GDM1 (cell line): ENCODE measurements at regions not wholly inside any gene's neighbourhood (a gene's known extent, or its start where the extent isn't known, plus 50 kb on each side); places are given as distances from the start of the nearest gene placed in this dataset.

Experiments
- DNase-seq: peaks from one replicate; lab custom pipeline; 2025; lab: John Stamatoyannopoulos, UW

GRCh38 chr4:178809921-178810320 lies 1367.7 kb upstream of the AGA start:
- no peak for DNase-seq

GRCh38 chr4:178811356-178811755 lies 1369.1 kb upstream of the AGA start:
- no peak for DNase-seq

- no peak for DNase-seq
These were observed 1370.6 kb upstream of the AGA start for GRCh38 chr4:178812866-178813265.

- no peak for DNase-seq
These were observed 1372.7 kb upstream of the AGA start for GRCh38 chr4:178814908-178815307.

- DNase-seq = no peak
These were observed 1381.5 kb upstream of the AGA start for GRCh38 chr4:178823673-178824295.

DNA sequence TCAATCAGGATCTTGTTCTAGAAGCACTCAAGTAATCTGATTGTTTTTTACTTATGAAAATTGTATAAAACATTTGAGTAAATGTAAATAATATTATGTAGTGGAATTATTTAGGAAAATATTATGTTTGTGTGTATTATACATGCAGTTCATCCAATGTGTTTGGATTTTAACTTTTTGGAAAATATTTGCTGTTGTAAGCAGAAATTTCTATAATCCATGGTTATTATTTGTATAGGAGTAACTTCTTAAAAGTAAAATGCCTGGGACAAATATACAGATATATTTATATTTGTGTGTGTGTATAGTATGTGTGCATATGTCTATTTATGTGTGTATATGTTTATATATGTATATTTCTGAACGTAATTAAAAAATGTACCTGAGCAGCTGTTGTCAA lies 1394.6 kb upstream of the AGA start:
- DNase-seq = no peak

- no peak for DNase-seq
These were observed 1396.5 kb upstream of the AGA start for GRCh38 chr4:178838776-178839175.

GRCh38 chr4:178856139-178856800 lies 1414.0 kb upstream of the AGA start:
- no peak for DNase-seq

GRCh38 chr4:178871476-178871875 lies 1429.2 kb upstream of the AGA start:
- no peak for DNase-seq

DNA sequence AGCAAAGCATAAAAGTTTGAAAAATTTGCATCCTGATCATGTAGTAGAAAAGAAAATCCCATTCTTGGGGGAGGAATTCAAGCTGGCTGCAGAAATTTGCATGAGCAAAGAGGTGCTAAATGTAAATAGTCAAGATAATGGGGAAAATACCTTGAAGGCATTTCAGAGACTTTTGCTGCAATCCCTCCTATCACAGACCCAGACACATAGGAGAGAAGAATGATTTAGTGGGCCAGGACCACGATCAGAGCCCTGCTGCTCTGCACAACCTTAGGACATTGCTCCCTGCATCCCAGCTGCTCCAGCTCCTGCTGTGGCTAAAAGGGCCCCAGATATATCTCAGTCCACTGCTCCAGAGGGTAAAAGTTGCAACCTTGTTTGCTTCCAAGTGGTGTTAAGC lies 1439.7 kb upstream of the AGA start:
- DNase-seq = no peak

DNA sequence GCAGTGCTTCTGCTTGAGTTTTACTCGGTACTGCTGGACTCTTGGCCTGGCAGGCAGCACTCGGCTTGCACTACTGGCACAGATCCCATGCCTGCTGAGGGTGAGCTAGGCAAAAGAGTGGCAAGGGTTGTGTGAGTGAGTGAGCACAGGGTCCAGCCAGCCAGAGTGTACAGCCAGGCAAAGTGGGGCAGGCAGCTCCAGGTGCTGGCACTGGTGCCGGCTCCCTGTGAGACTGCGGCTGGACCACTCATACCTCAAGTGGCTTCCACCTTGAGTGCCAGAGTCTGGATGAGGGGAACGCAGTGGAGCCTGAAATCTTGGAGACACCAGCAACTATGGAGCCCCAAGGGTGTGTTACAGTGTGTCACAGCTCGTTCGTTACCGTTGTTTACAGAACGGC lies 1451.9 kb upstream of the AGA start:
- DNase-seq = no peak

DNA sequence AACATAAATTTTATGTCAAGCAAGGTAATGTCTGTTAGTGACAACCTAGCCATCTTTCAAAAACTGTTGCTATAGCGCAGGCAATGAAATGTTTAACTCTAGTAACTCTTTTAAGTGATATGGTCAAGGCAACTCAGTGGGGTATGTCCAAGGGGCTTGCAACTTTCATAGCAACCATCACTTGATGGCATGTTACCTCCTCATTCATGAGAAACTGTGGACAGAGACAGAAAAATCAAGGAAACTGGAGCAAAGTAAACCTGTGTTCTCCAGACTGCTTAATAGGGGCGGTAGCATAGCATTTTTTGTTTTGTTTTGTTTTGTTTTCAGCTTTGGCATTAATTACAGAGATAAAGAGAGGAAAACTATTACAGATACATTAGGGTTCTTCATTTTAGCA lies 1456.8 kb upstream of the AGA start:
- no peak for DNase-seq

DNA sequence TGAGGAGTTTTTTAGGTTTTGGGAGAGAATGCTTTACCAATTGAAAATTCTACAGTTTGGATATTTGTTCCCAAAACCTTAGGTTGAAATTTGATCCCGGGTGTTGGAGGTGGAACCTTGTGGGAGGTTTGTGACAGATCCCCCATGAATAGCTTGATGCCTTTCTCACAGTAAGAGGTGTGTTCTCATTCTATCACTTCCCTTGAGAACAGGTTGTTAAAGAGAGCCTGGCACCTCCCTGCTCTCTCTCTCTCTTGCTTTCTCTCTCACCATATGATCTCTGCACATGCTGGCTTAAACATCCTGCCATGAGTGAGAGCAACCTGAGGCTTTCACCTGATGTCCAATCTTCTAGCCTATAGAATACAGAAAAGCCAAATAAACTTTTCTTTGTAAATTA lies 1475.5 kb upstream of the AGA start:
- no peak for DNase-seq

DNA sequence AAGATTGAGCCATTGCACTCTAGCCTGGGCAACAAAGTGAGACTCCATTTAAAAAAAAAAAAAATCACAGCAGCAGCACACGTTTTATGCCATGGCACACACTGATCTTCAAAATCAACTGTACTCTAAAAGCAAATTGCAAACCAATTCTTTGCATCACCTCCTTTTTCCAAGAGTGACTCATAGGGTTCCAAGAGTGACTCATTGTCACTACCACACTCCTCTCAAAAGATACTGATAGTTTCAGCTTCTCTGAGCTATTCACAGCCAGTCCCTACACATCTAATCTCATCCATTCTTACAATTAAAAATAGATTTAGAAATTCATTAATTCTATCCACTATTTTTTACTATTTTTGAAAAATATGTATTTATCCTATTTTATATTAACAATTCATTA lies 1494.9 kb upstream of the AGA start:
- no peak for DNase-seq

GRCh38 chr4:178941975-178942374 lies 1499.7 kb upstream of the AGA start:
- no peak for DNase-seq

DNA sequence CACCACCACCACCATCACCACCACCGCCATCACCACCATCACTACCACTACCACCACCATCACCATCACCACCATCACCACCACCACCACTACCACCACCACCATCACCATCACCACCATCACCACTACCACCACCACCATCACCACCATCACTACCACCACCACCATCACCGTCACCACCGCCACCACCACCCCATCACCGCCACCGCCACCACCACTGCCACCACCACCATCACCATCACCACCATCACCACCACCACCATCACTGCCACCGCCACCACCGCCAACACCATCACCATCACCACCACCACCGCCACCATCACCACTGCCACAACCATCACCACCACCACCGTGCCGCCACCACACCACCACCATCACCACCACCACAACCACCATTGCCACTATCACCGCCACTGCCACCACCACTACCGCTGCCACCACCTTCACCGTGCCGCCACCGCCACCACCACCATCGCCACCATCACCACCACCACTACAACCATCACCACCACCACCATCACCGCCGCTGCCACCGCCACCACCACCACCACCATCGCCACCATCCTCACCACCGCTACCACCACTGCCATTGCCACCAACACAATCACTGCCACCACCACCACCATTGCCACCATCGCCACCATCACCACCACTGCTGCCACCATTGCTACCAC lies 1511.3 kb upstream of the AGA start:
- no peak for DNase-seq

- no peak for DNase-seq
These were observed 1513.4 kb upstream of the AGA start for GRCh38 chr4:178955614-178956013.

- no peak for DNase-seq
These were observed 1516.6 kb upstream of the AGA start for GRCh38 chr4:178958725-178959440.

- DNase-seq = no peak
These were observed 1521.3 kb upstream of the AGA start for GRCh38 chr4:178963446-178964045.

GRCh38 chr4:178966644-178967043 lies 1524.4 kb upstream of the AGA start:
- no peak for DNase-seq

DNA sequence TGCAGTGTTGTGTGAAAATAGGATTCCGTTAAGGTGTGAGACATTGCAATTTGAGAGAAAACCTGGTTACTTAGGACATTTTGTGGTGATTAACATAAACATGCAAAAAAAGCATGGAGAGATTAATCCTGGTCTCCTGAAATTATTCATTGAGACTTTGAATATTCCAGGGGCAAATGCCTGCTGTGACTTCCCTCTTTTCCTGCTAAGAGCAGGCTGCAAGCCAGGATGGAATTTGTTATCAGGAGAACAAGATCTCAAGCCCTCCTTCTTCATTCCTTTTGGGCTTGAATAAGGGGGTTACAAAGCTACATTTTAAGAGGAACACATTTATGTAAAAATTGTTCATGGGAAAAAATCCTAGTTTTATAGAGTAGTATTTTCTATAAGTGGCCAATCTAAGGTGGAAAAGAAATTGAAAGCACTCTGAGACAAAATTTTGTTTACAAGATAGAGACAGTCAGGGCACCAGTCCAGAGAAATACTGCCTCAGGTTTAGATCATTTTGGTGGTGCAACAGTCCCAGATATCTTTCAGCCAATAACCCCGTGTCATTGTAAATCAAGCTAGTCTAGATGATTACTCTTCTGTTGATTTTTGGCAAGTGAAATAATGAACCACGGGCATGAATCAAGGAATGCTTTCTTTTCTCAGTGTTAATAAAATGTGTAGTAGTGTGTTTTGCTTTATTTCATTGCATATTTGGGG lies 1528.3 kb upstream of the AGA start:
- DNase-seq = no peak

- DNase-seq = no peak
These were observed 1534.6 kb upstream of the AGA start for GRCh38 chr4:178976861-178977260.
